Heart left ventricle (tissue), 13 donors: ENCODE measurements at regions not wholly inside any gene's neighbourhood (a gene's known extent, or its start where the extent isn't known, plus 50 kb on each side); places are given as distances from the start of the nearest gene placed in this dataset.

ENCODE experiments used
- POLR2A ChIP-seq, 2 donors: fragments of 450-650 bp; IDR thresholded peaks; one replicate each; pipeline ENCODE4 v1.6.1; 2017; ENCODE audit warnings: antibody characterized with exemption in 2 of 2, mild to moderate bottlenecking in 2 of 2, moderate library complexity in 2 of 2
- TF ChIP-seq, protein P1 (sequence below), 12 donors: fragments of 200-600 bp; sonication (generic) in 4 of 12; IDR thresholded peaks; one replicate each; pipeline versions ENCODE4 v1.5.0 to v1.8.0; 2018 to 2022; ENCODE audit warnings: antibody characterized with exemption in 12 of 12, mild to moderate bottlenecking in 5 of 12
- donor health status: ischemic (EF 13 %, LVEDD 7.1; RV severe dilation, severe dysfunction).
- donor health status: DM: no; HTN: yes; CAD: no.
- donor health status: DM: no; HTN: no; CAD: no.
- donor health status: ischemic (EF 25% LVEDD 6.9; RV normal size, moderate dysfunction).
- donor health status: ischemic (EF 25% LVEDD 5.7; RV mildly dilated, moderate dysfunction).
- donor health status: ischemic (EF 35%, LVEDD 5.7; RV mildly dilated, moderate dysfunction).
- donor health status: nonischemic (EF 11% LVEDD 7.7; RV severe dilation, severe dysfunction).
- donor health status: DM: yes; HTN: yes; CAD: no.
- donor health status: PGD.
- donor health status: ischemic (EF 29% LVEDD 5.4; RV normal size, mild dysfunction).
- donor health status: nonischemic (EF 23%, LVEDD 6.1; RV moderate dilation, normal function).

DNA sequence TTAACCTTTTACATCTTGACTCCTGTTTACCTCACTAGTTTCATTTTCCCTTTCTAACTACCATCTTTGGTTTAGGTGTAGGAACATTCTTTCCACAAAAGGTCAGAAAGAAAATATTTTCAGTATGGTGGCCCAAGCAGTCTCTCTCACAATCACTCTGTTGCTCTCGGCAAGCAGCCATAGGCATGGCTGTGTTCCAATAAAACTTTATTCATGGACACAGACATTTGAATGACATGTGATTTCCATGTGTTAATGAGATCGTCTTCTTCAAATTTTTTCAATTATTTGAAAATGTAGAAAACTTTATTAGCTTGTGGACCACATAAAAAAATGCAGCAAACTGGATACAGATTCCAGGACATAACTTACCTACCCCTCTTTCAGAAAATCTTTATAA is 109.7 kb upstream of the CNTNAP5 start:
- TF ChIP-seq, protein P1, sequence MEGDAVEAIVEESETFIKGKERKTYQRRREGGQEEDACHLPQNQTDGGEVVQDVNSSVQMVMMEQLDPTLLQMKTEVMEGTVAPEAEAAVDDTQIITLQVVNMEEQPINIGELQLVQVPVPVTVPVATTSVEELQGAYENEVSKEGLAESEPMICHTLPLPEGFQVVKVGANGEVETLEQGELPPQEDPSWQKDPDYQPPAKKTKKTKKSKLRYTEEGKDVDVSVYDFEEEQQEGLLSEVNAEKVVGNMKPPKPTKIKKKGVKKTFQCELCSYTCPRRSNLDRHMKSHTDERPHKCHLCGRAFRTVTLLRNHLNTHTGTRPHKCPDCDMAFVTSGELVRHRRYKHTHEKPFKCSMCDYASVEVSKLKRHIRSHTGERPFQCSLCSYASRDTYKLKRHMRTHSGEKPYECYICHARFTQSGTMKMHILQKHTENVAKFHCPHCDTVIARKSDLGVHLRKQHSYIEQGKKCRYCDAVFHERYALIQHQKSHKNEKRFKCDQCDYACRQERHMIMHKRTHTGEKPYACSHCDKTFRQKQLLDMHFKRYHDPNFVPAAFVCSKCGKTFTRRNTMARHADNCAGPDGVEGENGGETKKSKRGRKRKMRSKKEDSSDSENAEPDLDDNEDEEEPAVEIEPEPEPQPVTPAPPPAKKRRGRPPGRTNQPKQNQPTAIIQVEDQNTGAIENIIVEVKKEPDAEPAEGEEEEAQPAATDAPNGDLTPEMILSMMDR (IDR thresholded peaks at IDR 0.05) = no peak
- TF ChIP-seq POLR2A (IDR thresholded peaks at IDR 0.05) = no peak
